ENCODE measurements at regions not wholly inside any gene's neighbourhood (a gene's known extent, or its start where the extent isn't known, plus 50 kb on each side); places are given as distances from the start of the nearest gene placed in this dataset.

DNA sequence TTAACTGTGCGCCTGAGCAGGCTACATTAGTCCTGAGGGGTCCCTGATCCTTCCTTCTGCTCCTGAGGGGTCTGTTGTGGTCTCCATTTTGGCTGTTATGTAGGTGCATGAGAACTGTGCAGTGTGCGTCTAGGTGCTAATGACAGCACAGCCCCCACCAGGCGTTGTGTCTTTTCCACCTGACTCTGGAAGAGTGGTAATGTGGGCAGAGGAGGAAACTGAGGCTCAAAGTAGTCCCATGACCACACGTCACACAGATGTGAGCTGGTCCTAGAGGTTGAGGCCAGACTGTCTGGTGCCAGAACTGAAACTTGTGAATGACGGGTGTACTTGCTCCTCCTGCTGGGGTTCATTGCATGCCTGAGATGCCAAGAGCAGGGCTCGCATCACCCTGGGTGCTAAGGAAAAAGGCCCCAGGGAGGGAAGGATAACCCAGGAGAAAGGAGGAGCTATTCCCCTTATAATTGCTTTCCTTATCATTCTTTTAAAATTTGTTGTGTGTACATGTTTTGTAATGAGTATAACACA lies 111.8 kb downstream of the SLC25A47 start:
- H3K27ac ChIP-seq (ENCODE audit: low read depth in 2 of 2, low read length in 1 of 2) = no peak overlapping the region
- 88 to 92% methylated on average over 6 of the region's 6 CpGs for WGBS, 2 donors
- peaks cover 2 to 4% of the 10 kb centered on the region in 2 donors for H3K4me1 ChIP-seq (ENCODE audit: control insufficient read depth in 2 of 2, insufficient read depth in 2 of 2, low read length in 1 of 2)
- no peaks in the 10 kb centered on the region for H3K27me3 ChIP-seq (ENCODE audit: control insufficient read depth in 1 of 2, insufficient read depth in 2 of 2, low read length in 2 of 2)
- no peak overlapping the region for H3K4me3 ChIP-seq (ENCODE audit: low read depth in 1 of 2, low read length in 2 of 2)
- H3K36me3 ChIP-seq (ENCODE audit: control insufficient read depth in 2 of 2, insufficient read depth in 2 of 2, low read length in 1 of 2) = no peaks in the 10 kb centered on the region
- no peaks in the 10 kb centered on the region for H3K9me3 ChIP-seq (ENCODE audit: control insufficient read depth in 2 of 2, insufficient read depth in 1 of 2, low read depth in 1 of 2, low read length in 1 of 2)

GRCh38 chr14:100435459-100435858 lies 112.3 kb downstream of the SLC25A47 start:
- Histone ChIP-seq H3K4me1 (ENCODE audit: control insufficient read depth in 2 of 2, insufficient read depth in 2 of 2, low read length in 1 of 2) (peaks cover 2 to 6% of the 10 kb centered on the region in 2 donors), H3K27ac (ENCODE audit: low read depth in 2 of 2, low read length in 1 of 2) (no peak overlapping the region), H3K36me3 (ENCODE audit: control insufficient read depth in 2 of 2, insufficient read depth in 2 of 2, low read length in 1 of 2) (no peaks in the 10 kb centered on the region), H3K27me3 (ENCODE audit: control insufficient read depth in 1 of 2, insufficient read depth in 2 of 2, low read length in 2 of 2) (no peaks in the 10 kb centered on the region), H3K4me3 (ENCODE audit: low read depth in 1 of 2, low read length in 2 of 2) (no peak overlapping the region), H3K9me3 (ENCODE audit: control insufficient read depth in 2 of 2, insufficient read depth in 1 of 2, low read depth in 1 of 2, low read length in 1 of 2) (no peaks in the 10 kb centered on the region)
- 84 to 85% methylated on average over 3 of the region's 3 CpGs for WGBS, 2 donors

- 87% methylated on average over 7 of the region's 7 CpGs for WGBS, 2 donors
- no peak overlapping the region for H3K4me3 ChIP-seq (ENCODE audit: low read depth in 1 of 2, low read length in 2 of 2)
- H3K27me3 ChIP-seq (ENCODE audit: control insufficient read depth in 1 of 2, insufficient read depth in 2 of 2, low read length in 2 of 2) = no peaks in the 10 kb centered on the region
- no peaks in the 10 kb centered on the region for H3K36me3 ChIP-seq (ENCODE audit: control insufficient read depth in 2 of 2, insufficient read depth in 2 of 2, low read length in 1 of 2)
- peaks cover 2 to 6% of the 10 kb centered on the region in 2 donors for H3K4me1 ChIP-seq (ENCODE audit: control insufficient read depth in 2 of 2, insufficient read depth in 2 of 2, low read length in 1 of 2)
- H3K27ac ChIP-seq (ENCODE audit: low read depth in 2 of 2, low read length in 1 of 2) = no peak overlapping the region
- no peaks in the 10 kb centered on the region for H3K9me3 ChIP-seq (ENCODE audit: control insufficient read depth in 2 of 2, insufficient read depth in 1 of 2, low read depth in 1 of 2, low read length in 1 of 2)
Measured at GRCh38 chr14:100436745-100437406, 113.7 kb downstream of the SLC25A47 start.

DNA sequence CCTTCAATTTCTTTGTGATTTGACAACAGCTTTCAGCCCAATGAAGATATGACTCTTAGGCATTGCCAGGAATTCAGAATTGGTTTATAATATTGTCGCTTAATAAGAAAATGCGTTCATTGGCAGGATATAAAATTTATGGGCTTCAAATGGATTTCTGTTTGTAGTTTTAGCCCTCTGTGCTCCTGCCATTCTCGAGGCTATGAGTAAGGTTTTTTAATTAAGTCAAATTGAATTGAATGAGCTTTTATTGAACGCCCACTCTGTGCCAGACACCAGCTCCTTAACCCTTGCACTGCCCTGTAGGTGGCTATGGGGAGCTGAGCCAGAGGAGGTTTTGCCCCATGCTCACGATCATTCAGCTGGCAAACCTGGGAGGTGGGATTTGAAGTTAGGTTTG lies 115.1 kb downstream of the SLC25A47 start:
- Histone ChIP-seq H3K27ac (ENCODE audit: low read depth in 2 of 2, low read length in 1 of 2) (no peak overlapping the region), H3K27me3 (ENCODE audit: control insufficient read depth in 1 of 2, insufficient read depth in 2 of 2, low read length in 2 of 2) (no peaks in the 10 kb centered on the region), H3K4me1 (ENCODE audit: control insufficient read depth in 2 of 2, insufficient read depth in 2 of 2, low read length in 1 of 2) (peaks cover 2 to 6% of the 10 kb centered on the region in 2 donors), H3K4me3 (ENCODE audit: low read depth in 1 of 2, low read length in 2 of 2) (no peak overlapping the region), H3K9me3 (ENCODE audit: control insufficient read depth in 2 of 2, insufficient read depth in 1 of 2, low read depth in 1 of 2, low read length in 1 of 2) (no peaks in the 10 kb centered on the region), H3K36me3 (ENCODE audit: control insufficient read depth in 2 of 2, insufficient read depth in 2 of 2, low read length in 1 of 2) (no peaks in the 10 kb centered on the region)
- 68 to 76% methylated on average over 5 of the region's 5 CpGs for WGBS, 2 donors

- Histone ChIP-seq H3K4me3 (ENCODE audit: low read depth in 1 of 2, low read length in 2 of 2) (no peak overlapping the region), H3K27me3 (ENCODE audit: control insufficient read depth in 1 of 2, insufficient read depth in 2 of 2, low read length in 2 of 2) (no peaks in the 10 kb centered on the region), H3K9me3 (ENCODE audit: control insufficient read depth in 2 of 2, insufficient read depth in 1 of 2, low read depth in 1 of 2, low read length in 1 of 2) (no peaks in the 10 kb centered on the region), H3K4me1 (ENCODE audit: control insufficient read depth in 2 of 2, insufficient read depth in 2 of 2, low read length in 1 of 2) (peaks cover 2 to 6% of the 10 kb centered on the region in 2 donors), H3K36me3 (ENCODE audit: control insufficient read depth in 2 of 2, insufficient read depth in 2 of 2, low read length in 1 of 2) (no peaks in the 10 kb centered on the region), H3K27ac (ENCODE audit: low read depth in 2 of 2, low read length in 1 of 2) (no peak overlapping the region)
- 35 to 46% methylated on average over 10 of the region's 10 CpGs for WGBS, 2 donors
Measured at GRCh38 chr14:100438678-100439592, 115.8 kb downstream of the SLC25A47 start.

DNA sequence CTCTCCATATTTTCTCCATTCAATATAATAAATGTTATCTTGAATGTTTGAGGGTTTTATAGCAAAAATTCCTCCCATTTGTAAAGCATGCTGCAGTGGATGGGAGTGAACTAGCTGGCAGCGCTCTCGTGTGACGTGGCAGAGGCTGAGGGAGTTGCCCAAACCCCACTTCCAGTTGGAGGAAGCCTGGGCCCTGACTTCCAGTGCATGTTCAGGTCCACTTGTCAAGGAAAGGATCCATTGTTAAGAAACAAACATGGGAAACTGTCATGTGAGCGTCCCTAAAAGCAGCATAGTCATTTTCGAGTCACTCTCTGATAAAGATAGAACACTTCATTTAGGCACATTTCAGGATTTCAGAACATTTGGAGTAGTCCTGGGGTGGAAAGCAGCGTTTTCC lies 116.6 kb downstream of the SLC25A47 start:
- no peaks in the 10 kb centered on the region for H3K27me3 ChIP-seq (ENCODE audit: control insufficient read depth in 1 of 2, insufficient read depth in 2 of 2, low read length in 2 of 2)
- peaks cover 2 to 6% of the 10 kb centered on the region in 2 donors for H3K4me1 ChIP-seq (ENCODE audit: control insufficient read depth in 2 of 2, insufficient read depth in 2 of 2, low read length in 1 of 2)
- H3K27ac ChIP-seq (ENCODE audit: low read depth in 2 of 2, low read length in 1 of 2) = no peak overlapping the region
- no peaks in the 10 kb centered on the region for H3K36me3 ChIP-seq (ENCODE audit: control insufficient read depth in 2 of 2, insufficient read depth in 2 of 2, low read length in 1 of 2)
- H3K4me3 ChIP-seq (ENCODE audit: low read depth in 1 of 2, low read length in 2 of 2) = no peak overlapping the region
- no peaks in the 10 kb centered on the region for H3K9me3 ChIP-seq (ENCODE audit: control insufficient read depth in 2 of 2, insufficient read depth in 1 of 2, low read depth in 1 of 2, low read length in 1 of 2)
- 47 to 51% methylated on average over 6 of the region's 6 CpGs for WGBS, 2 donors

GRCh38 chr14:100440207-100440631 lies 117.1 kb downstream of the SLC25A47 start:
- no peak overlapping the region for H3K4me3 ChIP-seq (ENCODE audit: low read depth in 1 of 2, low read length in 2 of 2)
- H3K4me1 ChIP-seq (ENCODE audit: control insufficient read depth in 2 of 2, insufficient read depth in 2 of 2, low read length in 1 of 2) = peaks cover 2 to 6% of the 10 kb centered on the region in 2 donors
- H3K27ac ChIP-seq (ENCODE audit: low read depth in 2 of 2, low read length in 1 of 2) = no peak overlapping the region
- no peaks in the 10 kb centered on the region for H3K27me3 ChIP-seq (ENCODE audit: control insufficient read depth in 1 of 2, insufficient read depth in 2 of 2, low read length in 2 of 2)
- H3K9me3 ChIP-seq (ENCODE audit: control insufficient read depth in 2 of 2, insufficient read depth in 1 of 2, low read depth in 1 of 2, low read length in 1 of 2) = no peaks in the 10 kb centered on the region
- H3K36me3 ChIP-seq (ENCODE audit: control insufficient read depth in 2 of 2, insufficient read depth in 2 of 2, low read length in 1 of 2) = no peaks in the 10 kb centered on the region
- 29 to 32% methylated on average over 10 of the region's 10 CpGs for WGBS, 2 donors

- Histone ChIP-seq H3K4me1 (ENCODE audit: control insufficient read depth in 2 of 2, insufficient read depth in 2 of 2, low read length in 1 of 2) (peaks cover 2 to 6% of the 10 kb centered on the region in 2 donors), H3K27ac (ENCODE audit: low read depth in 2 of 2, low read length in 1 of 2) (no peak overlapping the region)
- 90 to 91% methylated on average over 6 of the region's 6 CpGs for WGBS, 2 donors
Measured at GRCh38 chr14:100440758-100441203, 117.6 kb downstream of the SLC25A47 start.

GRCh38 chr14:100441271-100441947 lies 118.3 kb downstream of the SLC25A47 start:
- H3K4me3 ChIP-seq (ENCODE audit: low read depth in 1 of 2, low read length in 2 of 2) = no peak overlapping the region
- 88 to 91% methylated on average over 6 of the region's 6 CpGs for WGBS, 2 donors
- no peaks in the 10 kb centered on the region for H3K36me3 ChIP-seq (ENCODE audit: control insufficient read depth in 2 of 2, insufficient read depth in 2 of 2, low read length in 1 of 2)
- peaks cover 2 to 6% of the 10 kb centered on the region in 2 donors for H3K4me1 ChIP-seq (ENCODE audit: control insufficient read depth in 2 of 2, insufficient read depth in 2 of 2, low read length in 1 of 2)
- H3K27ac ChIP-seq (ENCODE audit: low read depth in 2 of 2, low read length in 1 of 2) = no peak overlapping the region
- no peaks in the 10 kb centered on the region for H3K9me3 ChIP-seq (ENCODE audit: control insufficient read depth in 2 of 2, insufficient read depth in 1 of 2, low read depth in 1 of 2, low read length in 1 of 2)
- H3K27me3 ChIP-seq (ENCODE audit: control insufficient read depth in 1 of 2, insufficient read depth in 2 of 2, low read length in 2 of 2) = no peaks in the 10 kb centered on the region

More at GRCh38 chr14:100440758-100441203, 117.6 kb downstream of the SLC25A47 start:
- no peaks in the 10 kb centered on the region for H3K27me3 ChIP-seq (ENCODE audit: control insufficient read depth in 1 of 2, insufficient read depth in 2 of 2, low read length in 2 of 2)
- H3K4me3 ChIP-seq (ENCODE audit: low read depth in 1 of 2, low read length in 2 of 2) = no peak overlapping the region
- no peaks in the 10 kb centered on the region for H3K36me3 ChIP-seq (ENCODE audit: control insufficient read depth in 2 of 2, insufficient read depth in 2 of 2, low read length in 1 of 2)
- no peaks in the 10 kb centered on the region for H3K9me3 ChIP-seq (ENCODE audit: control insufficient read depth in 2 of 2, insufficient read depth in 1 of 2, low read depth in 1 of 2, low read length in 1 of 2)
